BJ (cell line): ENCODE measurements at regions not wholly inside any gene's neighbourhood (a gene's known extent, or its start where the extent isn't known, plus 50 kb on each side); places are given as distances from the start of the nearest gene placed in this dataset.
A peak's percentile ranks its signal among the peaks of the same experiment; 100 is the strongest.
"Not testable (repeated sequence)": the region's sequence is repeated elsewhere in the genome, so short reads cannot be mapped to it uniquely, and the experiment has no call there.

Source experiments
- CTCF ChIA-PET: fragments of 350-600 bp; formaldehyde crosslinking; extraction: SDS; loops from one replicate; lab custom pipeline; 2021; ENCODE audit warnings: antibody characterized with exemption, inconsistent platforms; lab: Yijun Ruan, JAX
- POLR2A ChIA-PET: fragments of 300-600 bp; sonication (Branson Sonifier 250); formaldehyde crosslinking; extraction: SDS; loops from one replicate; lab custom pipeline; 2021; ENCODE audit warnings: antibody characterized with exemption; lab: Charles Lee
- DNase-seq: peaks from one replicate; pipeline ENCODE4 v3.0.0-alpha.2; 2011; ENCODE audit warnings: low read depth
- H3K27me3 ChIP-seq: 2 replicates; pipeline ENCODE4 v1.6.0; 2011; ENCODE audit warnings: low read length; ENCODE audit not compliant: control insufficient read depth, insufficient read depth
- H3K36me3 ChIP-seq: 2 replicates; pipeline ENCODE4 v1.5.1; 2011; ENCODE audit warnings: low read length; ENCODE audit not compliant: control insufficient read depth, insufficient read depth
- H3K4me3 ChIP-seq: 2 replicates; pipeline ENCODE4 v1.5.1; 2011; ENCODE audit warnings: low read depth, mild to moderate bottlenecking, control low read depth, low read length
- TF ChIP-seq, protein P1 (sequence below): IDR thresholded peaks from 2 replicates; pipeline ENCODE4 v1.5.1; 2011; ENCODE audit warnings: low read depth, mild to moderate bottlenecking, control low read depth, inconsistent platforms, low read length, moderate library complexity; ENCODE audit not compliant: insufficient read depth

DNA sequence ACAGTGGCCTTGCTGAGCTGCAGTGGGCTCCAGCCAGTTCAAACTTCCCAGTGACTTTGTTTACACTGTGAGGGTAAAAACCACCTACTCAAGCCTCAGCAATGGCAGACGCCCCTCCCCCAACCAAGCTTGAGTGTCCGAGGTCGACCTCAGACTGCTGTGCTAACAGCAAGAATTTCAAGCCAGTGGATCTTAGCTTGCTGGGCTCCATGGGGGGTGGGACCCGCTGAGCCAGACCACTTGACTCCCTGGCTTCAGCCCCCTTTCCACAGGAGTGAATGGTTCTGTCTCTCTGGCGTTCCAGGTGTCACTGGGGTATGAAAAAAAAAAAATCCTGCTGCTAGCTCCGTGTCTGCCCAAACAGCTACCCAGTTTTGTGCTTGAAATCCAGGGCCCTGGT lies 168.9 kb upstream of the INTU start:
- TF ChIP-seq, protein P1, sequence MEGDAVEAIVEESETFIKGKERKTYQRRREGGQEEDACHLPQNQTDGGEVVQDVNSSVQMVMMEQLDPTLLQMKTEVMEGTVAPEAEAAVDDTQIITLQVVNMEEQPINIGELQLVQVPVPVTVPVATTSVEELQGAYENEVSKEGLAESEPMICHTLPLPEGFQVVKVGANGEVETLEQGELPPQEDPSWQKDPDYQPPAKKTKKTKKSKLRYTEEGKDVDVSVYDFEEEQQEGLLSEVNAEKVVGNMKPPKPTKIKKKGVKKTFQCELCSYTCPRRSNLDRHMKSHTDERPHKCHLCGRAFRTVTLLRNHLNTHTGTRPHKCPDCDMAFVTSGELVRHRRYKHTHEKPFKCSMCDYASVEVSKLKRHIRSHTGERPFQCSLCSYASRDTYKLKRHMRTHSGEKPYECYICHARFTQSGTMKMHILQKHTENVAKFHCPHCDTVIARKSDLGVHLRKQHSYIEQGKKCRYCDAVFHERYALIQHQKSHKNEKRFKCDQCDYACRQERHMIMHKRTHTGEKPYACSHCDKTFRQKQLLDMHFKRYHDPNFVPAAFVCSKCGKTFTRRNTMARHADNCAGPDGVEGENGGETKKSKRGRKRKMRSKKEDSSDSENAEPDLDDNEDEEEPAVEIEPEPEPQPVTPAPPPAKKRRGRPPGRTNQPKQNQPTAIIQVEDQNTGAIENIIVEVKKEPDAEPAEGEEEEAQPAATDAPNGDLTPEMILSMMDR, result no peak
- CTCF ChIA-PET, result interaction anchor here (0.8 kb wide), 1 partner anchor 44 kb away, joined by 3 read pairs; no protein-coding TSS in a partner anchor
- H3K36me3 ChIP-seq, result no peaks in the 10 kb centered on the region
- H3K27me3 ChIP-seq, result no peaks in the 10 kb centered on the region
- no peak for DNase-seq
- POLR2A ChIA-PET, result no interaction called here
- no peak overlapping the region for H3K4me3 ChIP-seq

DNA sequence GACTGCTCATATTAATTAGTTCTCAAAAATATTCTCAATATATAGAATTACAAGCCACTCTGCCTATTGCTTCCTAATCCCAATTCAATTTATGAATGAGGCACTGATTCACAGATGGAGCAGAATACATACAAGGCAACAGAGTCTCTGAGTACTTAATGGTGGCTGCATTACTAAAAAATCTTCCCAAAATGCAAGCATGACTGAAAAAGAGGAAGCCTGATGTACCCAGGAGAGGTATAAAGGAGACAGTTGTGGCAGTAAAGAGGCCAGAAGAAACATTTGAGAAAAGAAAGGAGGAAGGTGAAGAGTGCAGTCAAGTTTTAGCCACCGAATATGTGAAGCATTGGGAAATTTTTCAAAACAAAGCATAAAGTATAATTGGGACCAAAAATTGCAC lies 163.2 kb upstream of the INTU start:
- POLR2A ChIA-PET, result no interaction called here
- Histone ChIP-seq H3K4me3 (no peak overlapping the region), H3K27me3 (no peaks in the 10 kb centered on the region), H3K36me3 (no peaks in the 10 kb centered on the region)
- TF ChIP-seq, protein P1, result no peak
- no peak for DNase-seq
- CTCF ChIA-PET, result no interaction called here

DNA sequence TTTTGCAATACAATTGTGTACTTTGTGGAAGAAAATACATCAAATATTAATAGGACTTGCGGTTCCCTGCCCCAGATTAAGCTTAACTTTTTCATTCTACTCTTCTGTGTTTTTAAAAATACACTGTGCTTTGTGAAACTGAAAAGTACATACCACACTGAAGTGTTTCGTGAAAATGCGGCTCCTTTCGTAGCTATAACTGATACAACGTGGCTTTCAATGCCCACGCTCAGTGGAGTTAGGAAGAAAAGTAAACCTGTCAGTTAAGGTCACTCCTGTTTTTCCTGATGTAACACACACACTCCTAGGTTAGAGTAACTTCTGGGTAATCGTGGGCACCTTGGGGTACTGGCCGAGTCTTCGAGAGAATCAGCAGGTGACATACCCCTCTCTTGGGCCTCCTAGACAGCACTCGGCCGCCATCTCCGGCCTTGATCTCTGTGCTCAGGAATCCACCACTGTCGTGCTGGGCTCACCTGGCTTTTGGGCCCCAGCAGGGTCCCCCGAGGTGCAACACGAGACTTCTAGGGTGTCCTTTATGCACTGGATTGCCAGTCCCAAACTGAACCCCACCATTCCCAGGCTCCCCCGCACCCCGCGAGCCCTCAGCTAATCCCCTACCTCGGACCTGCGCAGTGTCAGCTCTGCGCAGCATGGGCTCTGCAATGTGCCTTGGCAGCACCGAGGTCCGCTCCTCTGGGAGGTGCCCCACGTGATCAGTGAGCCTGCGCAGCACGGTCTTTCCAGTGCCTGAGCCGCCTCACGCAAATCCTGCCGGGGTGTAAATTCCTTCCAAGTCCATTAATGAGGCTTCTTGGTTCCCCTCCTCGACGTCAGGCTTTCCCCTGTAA lies 162.6 kb upstream of the INTU start:
- no peak for DNase-seq
- ChIA-PET CTCF (no interaction called here), POLR2A (no interaction called here)

DNA sequence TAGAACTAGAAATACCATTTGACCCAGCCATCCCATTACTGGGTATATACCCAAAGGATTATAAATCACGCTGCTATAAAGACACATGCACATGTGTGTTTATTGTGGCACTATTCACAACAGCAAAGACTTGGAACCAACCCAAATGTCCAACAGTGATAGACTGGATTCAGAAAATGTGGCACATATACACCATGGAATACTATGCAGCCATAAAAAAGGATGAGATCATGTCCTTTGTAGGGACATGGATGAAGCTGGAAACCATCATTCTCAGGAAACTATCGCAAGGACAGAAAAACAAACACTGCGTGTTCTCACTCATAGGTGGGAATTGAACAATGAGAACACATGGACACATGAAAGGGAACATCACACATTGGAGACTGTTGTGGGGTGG lies 154.5 kb upstream of the INTU start:
- H3K4me3 ChIP-seq, H3K27me3 ChIP-seq, H3K36me3 ChIP-seq, POLR2A ChIA-PET, DNase-seq: not testable (repeated sequence)
- CTCF ChIA-PET, result interaction anchor here (0.9 kb wide), 1 partner anchor 316 kb away, joined by 3 read pairs; no protein-coding TSS in a partner anchor

More for the DNA sequence above, 162.6 kb upstream of the INTU start:
- H3K4me3 ChIP-seq, result no peak overlapping the region
- no peaks in the 10 kb centered on the region for H3K27me3 ChIP-seq
- H3K36me3 ChIP-seq, result no peaks in the 10 kb centered on the region
- TF ChIP-seq, protein P1, result no peak

GRCh38 chr4:127479031-127479622 lies 153.6 kb upstream of the INTU start:
- CTCF ChIA-PET, result interaction anchor here (0.9 kb wide), 1 partner anchor 317 kb away, joined by 3 read pairs; no protein-coding TSS in a partner anchor
- DNase-seq, result no peak
- no peak overlapping the region for H3K4me3 ChIP-seq
- TF ChIP-seq, protein P1, result peak; percentile 53
- no peaks in the 10 kb centered on the region for H3K27me3 ChIP-seq
- POLR2A ChIA-PET, result no interaction called here
- no peaks in the 10 kb centered on the region for H3K36me3 ChIP-seq
